ENCODE measurements at regions not wholly inside any gene's neighbourhood (a gene's known extent, or its start where the extent isn't known, plus 50 kb on each side); places are given as distances from the start of the nearest gene placed in this dataset.

GRCh38 chr13:24039621-24040475 is 120.7 kb upstream of the SPATA13 start:
- H3K4me3 ChIP-seq (ENCODE audit: low read length) = no peak overlapping the region
- DNase-seq (ENCODE audit: low read depth, low spot score) = no peak

- peak; percentile 12 for DNase-seq (ENCODE audit: low read depth, low spot score)
- H3K4me3 ChIP-seq (ENCODE audit: low read length) = no peak overlapping the region
These were observed 119.7 kb upstream of the SPATA13 start for GRCh38 chr13:24040835-24041234.

- H3K4me3 ChIP-seq (ENCODE audit: low read length) = no peak overlapping the region
- DNase-seq (ENCODE audit: low read depth, low spot score) = no peak
These were observed 118.8 kb upstream of the SPATA13 start for GRCh38 chr13:24041651-24042225.

GRCh38 chr13:24042710-24043440 is 117.6 kb upstream of the SPATA13 start:
- no peak overlapping the region for H3K4me3 ChIP-seq (ENCODE audit: low read length)
- DNase-seq (ENCODE audit: low read depth, low spot score) = no peak

- no peak overlapping the region for H3K4me3 ChIP-seq (ENCODE audit: low read length)
- DNase-seq (ENCODE audit: low read depth, low spot score) = no peak
These were observed 116.8 kb upstream of the SPATA13 start for GRCh38 chr13:24043590-24044350.

GRCh38 chr13:24045597-24045996 is 114.9 kb upstream of the SPATA13 start:
- no peak for DNase-seq (ENCODE audit: low read depth, low spot score)
- no peak overlapping the region for H3K4me3 ChIP-seq (ENCODE audit: low read length)

GRCh38 chr13:24050292-24050711 is 110.2 kb upstream of the SPATA13 start:
- no peak overlapping the region for H3K4me3 ChIP-seq (ENCODE audit: low read length)
- no peak for DNase-seq (ENCODE audit: low read depth, low spot score)

- H3K4me3 ChIP-seq (ENCODE audit: low read length) = no peak overlapping the region
- DNase-seq (ENCODE audit: low read depth, low spot score) = no peak
These were observed 109.5 kb upstream of the SPATA13 start for GRCh38 chr13:24050796-24051715.

- H3K4me3 ChIP-seq (ENCODE audit: low read length) = no peak overlapping the region
- DNase-seq (ENCODE audit: low read depth, low spot score) = no peak
These were observed 107.7 kb upstream of the SPATA13 start for GRCh38 chr13:24052547-24053518.

- H3K4me3 ChIP-seq (ENCODE audit: low read length) = no peak overlapping the region
- peak; percentile 80 for DNase-seq (ENCODE audit: low read depth, low spot score)
These were observed 106.8 kb upstream of the SPATA13 start for GRCh38 chr13:24053519-24054251.

GRCh38 chr13:24056616-24057137 is 103.8 kb upstream of the SPATA13 start:
- H3K4me3 ChIP-seq (ENCODE audit: low read length) = no peak overlapping the region
- no peak for DNase-seq (ENCODE audit: low read depth, low spot score)

- H3K4me3 ChIP-seq (ENCODE audit: low read length) = no peak overlapping the region
- no peak for DNase-seq (ENCODE audit: low read depth, low spot score)
These were observed 99.5 kb upstream of the SPATA13 start for GRCh38 chr13:24060993-24061392.

- peak; percentile 41 for DNase-seq (ENCODE audit: low read depth, low spot score)
- H3K4me3 ChIP-seq (ENCODE audit: low read length) = no peak overlapping the region
These were observed 97.1 kb upstream of the SPATA13 start for GRCh38 chr13:24063281-24063877.

GRCh38 chr13:24064371-24064770 is 96.1 kb upstream of the SPATA13 start:
- no peak for DNase-seq (ENCODE audit: low read depth, low spot score)
- H3K4me3 ChIP-seq (ENCODE audit: low read length) = no peak overlapping the region

GRCh38 chr13:24065176-24065575 is 95.3 kb upstream of the SPATA13 start:
- no peak for DNase-seq (ENCODE audit: low read depth, low spot score)

More at GRCh38 chr13:24065176-24065575, 95.3 kb upstream of the SPATA13 start:
- H3K4me3 ChIP-seq (ENCODE audit: low read length) = no peak overlapping the region
